ENCODE measurements at regions not wholly inside any gene's neighbourhood (a gene's known extent, or its start where the extent isn't known, plus 50 kb on each side); places are given as distances from the start of the nearest gene placed in this dataset.

DNA sequence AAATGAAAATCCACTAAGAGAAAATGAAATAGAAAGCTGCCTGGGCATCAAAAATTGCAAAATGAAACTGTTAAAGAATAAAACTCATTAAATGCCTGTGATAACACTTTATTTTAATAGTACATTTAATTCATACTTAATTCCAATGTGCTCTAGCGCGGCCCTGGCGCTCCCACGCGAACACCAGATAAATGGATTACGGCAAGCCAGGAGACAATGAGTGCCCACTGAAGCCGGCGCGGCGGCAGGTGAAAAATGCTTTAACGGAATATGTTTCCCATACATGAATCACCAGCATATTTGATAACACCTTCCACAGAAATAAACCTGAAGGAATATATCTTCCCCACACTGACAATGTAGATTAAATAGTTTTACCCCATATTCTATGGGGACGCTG lies 245.5 kb downstream of the RBFOX3 start:
- FAIRE-seq, result no peak

DNA sequence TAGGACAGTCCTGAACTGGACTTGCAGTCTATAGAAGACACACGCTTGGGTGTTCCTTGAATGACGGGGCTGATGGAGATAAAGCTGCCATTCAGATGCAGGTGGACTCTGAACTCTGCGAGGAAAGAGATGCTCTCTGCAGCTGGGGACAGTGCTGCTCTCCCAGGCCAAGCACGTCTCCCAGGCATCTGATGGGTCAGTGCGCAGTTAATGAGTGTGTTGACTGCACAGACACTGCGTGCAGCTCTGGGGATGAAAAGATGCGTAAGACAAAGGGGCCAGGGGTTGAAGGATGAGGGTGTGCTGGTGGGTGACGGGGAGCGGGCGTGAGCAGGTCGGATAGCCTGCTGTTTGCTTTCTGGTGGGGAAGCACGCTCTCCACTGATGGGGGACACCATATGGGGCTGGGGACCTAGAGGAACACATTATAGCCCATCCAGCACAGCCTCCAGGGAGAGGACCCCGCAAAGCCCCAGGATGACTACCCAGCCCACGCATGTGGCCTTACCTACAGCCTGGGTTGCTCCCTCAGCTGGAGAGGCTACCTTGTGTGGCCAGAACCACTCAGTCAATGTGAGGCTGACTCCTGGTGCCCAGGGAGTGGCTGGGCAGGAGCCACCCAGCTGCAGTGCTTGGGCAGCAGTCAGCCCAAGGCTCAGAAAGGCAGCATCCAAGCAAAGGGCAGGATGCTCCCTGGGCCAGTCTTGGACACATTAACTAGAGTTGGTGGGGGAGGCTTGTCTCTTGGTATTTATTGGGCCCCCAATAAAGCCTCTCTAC lies 246.3 kb downstream of the RBFOX3 start:
- FAIRE-seq, result no peak

DNA sequence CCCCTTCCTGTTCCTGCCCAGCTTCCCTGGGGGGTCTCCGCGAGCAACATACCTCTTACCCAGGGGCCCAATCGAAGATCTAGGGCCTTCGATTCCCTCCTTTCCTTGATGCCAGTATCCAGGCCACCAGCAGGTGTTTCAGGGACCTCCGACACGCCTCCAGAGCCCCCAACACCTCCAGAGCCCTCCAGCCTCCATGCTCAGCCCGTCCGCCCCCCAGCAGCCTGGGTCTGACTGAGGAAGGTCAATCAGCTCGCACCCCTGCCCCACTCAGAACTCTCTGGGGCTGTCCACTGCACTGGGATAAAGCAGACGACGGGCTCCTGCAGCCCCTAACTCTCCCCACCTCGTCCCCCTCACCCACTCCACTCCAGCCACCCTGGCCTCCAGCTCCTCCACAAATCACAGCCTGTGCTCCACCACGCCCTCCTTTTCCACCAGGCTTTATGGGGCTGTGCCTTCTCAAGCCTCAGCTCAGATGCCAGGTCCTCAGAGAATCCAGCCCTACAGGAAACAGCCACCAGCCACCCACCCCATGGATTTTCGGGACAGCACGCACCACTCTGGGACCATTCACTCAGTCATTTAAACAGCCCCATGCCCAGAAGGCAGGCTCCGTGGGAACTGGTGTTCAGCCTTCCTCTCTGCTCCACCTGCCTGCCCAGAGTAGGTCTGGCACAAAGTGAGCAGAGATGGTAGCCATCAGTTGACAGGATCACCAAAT lies 247.1 kb downstream of the RBFOX3 start:
- no peak for FAIRE-seq

DNA sequence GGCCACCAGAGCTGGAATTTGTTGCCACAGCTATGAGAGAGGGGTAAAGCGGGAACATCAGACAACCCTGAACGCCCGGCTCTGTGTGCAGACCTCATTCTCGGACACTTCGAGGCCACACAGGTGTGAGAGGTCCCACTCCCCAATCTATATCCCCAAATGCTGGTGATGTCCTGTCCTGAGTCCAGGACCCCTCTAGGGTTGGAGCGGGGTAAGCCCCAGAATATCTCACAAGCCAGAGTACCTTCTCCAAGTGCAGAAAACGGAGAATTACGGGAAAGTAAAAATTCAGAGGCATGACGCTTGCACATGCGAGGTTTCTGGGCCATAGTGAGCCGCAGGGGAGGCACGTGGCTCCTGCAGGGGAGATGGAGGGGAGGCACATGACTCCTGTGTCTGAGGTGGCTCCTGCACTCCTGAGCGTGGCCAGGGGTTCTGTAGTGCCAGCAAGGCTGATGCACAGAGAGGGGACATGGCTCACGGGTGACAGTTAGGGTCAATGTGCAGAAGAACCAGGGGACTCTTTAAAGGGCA lies 248.0 kb downstream of the RBFOX3 start:
- no peak for FAIRE-seq

DNA sequence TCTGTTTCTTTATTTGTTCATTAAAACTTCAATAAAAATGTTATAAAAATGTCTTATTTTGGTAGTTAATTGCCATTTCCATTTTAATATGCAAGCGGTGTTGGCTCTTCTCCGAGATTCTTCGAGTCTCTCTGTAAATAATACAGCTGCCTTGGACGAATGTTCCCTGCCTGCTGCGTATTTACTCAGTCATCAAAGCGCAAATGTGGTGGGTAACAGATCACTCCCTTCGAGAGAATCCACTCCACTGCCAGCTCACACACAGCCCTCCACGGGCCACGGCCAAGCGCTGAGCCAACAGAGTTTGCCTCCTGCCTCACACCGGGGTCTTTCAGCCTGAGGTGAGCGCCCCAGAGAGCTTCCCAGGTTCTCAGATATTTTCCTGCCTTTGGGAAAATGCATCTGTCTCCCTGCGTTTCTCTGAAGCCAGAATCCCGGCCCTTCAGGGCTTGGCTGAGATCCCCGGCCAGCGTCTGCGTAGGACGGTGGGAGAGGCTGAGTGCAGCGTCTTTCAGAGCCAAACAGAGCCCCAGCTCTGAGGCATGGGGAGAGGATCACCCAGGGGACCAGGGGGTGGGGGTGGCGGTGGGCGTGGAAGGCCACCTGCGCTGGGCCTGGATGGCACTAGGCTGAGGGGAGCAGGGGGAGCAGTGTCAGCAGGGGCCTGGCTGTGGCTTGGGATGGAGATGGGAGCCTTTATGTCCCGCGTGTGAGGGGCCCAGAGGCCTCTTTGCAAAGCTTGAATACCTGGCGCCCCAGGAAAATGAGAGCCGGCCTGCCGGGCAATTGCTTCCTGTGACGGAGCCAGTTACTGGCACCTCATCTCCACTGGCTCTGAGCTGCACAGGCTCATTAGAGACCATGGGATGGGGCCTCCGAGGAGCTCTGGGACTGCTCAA lies 248.7 kb downstream of the RBFOX3 start:
- FAIRE-seq, result no peak

DNA sequence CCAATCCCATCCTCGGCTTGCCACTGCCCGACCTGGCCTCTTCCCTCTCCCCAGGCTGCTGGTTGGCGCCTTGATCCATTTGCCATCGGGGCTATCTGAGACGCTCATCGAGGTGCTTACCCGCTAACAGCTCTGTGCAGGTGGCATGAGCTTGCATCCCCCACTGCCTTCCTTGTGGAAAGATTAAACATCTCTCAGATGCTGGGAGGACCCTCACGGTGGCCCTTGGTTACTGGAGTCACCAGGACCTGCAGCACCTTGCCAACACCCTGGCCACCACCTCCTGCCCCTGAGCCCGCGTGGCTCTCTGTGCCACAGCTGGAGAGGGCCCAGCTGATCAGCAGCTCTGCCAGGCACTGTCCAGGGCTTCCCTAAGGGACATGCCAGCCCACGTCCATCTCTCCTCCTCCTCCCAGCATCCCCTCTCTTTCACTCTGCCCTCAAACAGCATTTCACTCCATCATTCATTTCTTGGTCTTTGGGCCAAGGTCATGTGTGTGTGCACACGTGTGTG lies 249.6 kb downstream of the RBFOX3 start:
- FAIRE-seq, result no peak

DNA sequence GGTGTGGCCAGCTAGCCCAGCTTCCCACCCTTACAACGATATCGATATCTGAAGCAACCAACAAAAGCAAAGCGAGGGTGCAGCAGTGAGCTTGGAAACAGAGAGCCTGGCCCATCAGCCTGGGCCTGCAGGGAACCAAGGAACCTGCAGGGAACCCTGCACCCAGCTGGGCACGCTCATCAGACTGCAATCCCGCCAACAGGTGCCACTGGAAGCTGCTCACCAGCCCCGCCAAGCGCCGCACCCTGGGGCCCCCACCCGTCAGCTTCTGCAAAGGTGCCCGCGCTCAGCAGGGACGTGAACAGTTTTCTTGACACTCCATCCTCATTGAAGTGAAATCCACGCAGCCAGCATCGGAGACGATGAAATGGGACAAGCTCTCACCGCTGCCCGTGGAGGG lies 250.7 kb downstream of the RBFOX3 start:
- no peak for FAIRE-seq

DNA sequence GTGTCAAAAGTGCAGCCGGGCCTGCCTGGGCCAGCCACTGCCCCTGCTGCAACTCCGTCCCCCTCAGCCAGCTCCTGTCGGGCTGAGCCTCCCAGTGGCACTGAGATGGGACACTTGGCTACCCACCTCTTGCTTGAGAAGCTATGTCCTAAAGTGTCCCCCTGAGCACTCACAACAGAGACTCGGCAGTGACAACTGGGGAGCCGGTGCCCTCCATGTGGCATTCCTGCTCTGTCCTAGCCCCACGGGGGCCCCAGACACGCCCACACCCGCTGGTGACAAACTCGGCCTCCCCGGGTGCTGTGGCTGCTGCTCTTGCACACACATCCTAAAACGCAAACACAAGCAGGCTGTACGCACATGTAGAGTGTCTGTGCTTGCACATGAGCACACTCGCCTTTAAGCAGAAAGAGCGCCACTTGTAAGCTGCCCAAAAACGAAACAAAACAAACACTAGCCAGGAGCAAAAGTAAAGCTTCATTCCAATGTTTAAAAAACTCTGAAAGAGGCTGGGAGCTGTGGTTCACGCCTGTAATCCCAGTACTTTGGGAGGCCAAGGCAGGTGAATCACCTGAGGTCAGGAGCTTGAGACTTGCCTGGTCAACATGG lies 253.9 kb downstream of the RBFOX3 start:
- FAIRE-seq, result no peak

DNA sequence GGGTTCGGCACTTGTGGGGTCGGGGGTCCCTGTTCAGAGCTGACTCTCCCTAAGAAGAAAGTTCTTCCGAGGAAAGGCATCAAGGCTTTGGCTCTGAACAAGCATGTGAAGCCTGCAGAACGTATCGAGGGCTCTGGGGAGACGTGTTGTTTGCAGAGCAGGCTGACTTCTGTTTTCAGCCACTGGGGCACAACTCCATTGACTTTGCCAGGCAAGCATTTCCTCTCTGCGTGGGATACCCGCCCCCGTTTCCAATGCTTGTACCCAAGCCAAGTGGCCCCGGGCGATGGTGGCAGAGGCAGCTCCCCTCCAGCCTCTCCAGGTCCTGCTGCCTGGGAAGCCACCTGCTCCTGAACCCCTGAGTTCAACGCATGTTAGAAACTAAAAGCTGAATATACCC lies 255.7 kb downstream of the RBFOX3 start:
- FAIRE-seq, result no peak

DNA sequence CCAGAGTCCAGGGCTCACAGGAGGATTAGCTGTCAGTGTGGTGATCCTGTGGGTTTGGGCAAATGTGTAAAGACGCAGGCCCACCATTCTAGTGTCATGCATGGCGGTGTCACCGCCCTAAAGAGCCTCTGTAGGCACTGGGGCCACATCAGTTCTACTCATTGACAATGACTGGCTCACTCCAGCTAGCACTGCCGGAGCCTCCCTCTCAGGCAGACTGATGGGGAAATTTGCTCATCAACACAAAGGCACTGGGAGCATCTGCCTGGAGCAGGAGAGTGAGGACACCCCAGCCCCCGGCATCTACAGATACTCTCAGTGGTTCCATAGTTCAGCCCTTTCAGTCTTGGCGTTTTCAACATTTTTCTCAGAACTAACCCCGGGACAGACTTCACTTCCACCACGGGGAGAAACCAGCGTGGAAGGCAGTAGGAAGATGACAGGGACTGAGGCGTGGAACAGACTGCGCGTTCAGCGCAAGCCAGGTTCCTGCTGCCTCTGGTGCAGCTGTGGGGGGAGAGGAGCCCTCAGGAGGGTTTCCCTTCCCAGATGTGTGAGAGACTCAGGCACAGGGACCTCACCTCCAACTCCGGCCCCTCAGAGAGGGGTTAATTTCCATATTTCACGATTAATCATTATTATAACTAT lies 256.6 kb downstream of the RBFOX3 start:
- FAIRE-seq, result no peak

DNA sequence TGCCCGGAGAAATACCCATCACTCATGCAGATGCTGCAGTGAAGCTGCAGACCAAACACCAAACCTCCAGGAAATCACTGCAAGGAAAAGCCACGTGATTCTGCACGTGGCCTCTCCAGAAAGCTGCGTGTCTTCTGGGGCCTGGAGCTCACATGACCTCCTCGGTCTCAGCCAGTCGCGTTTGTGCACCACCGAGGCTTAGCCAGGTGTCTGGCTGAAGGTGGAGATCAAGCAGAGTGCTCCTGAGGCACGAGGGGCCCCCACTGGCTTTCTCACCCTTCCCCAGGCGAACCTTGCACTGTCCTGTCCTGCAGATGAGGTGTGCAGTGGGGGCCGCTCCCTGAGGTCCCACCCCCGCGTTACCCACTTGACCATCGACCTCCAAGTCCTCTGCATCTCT lies 257.3 kb downstream of the RBFOX3 start:
- no peak for FAIRE-seq

DNA sequence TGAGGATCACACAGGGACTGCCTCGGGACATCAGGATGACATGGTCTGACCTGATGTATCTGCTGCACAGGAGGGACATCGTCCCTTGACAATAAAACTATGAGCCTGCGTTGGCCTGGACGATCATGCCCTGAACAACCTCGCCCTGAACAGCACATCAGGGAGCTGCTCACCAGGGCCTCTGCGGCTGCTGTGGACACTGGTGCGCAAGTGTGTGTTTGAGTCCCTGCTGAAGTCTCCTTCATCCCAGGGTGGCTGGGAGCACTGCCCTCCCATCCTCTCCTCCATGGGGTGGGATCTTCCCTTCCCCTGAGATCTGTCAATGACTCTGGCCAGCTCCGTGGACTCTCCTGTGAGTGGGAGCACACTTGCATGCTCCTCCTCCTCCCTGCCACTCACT lies 257.8 kb downstream of the RBFOX3 start:
- no peak for FAIRE-seq

DNA sequence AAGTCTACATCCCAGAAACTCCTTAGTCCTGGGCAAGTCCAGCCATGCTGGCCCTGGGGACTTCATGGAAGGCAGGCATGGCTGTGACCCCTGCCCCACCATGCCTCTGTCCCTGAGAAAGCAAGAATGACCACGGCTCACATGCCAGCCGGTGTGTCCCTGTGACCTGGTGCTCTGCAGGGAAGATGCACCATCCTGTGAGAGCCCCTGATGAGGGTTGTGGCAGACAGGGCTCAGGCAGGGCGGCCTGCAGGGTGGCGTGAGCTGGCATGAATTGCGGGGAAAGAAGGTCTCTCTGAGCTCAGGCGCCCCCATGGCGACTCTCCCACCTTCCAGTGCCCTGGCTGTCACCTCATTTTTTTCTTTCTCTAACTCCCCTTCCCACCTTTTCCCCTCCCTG lies 260.3 kb downstream of the RBFOX3 start:
- FAIRE-seq, result no peak

DNA sequence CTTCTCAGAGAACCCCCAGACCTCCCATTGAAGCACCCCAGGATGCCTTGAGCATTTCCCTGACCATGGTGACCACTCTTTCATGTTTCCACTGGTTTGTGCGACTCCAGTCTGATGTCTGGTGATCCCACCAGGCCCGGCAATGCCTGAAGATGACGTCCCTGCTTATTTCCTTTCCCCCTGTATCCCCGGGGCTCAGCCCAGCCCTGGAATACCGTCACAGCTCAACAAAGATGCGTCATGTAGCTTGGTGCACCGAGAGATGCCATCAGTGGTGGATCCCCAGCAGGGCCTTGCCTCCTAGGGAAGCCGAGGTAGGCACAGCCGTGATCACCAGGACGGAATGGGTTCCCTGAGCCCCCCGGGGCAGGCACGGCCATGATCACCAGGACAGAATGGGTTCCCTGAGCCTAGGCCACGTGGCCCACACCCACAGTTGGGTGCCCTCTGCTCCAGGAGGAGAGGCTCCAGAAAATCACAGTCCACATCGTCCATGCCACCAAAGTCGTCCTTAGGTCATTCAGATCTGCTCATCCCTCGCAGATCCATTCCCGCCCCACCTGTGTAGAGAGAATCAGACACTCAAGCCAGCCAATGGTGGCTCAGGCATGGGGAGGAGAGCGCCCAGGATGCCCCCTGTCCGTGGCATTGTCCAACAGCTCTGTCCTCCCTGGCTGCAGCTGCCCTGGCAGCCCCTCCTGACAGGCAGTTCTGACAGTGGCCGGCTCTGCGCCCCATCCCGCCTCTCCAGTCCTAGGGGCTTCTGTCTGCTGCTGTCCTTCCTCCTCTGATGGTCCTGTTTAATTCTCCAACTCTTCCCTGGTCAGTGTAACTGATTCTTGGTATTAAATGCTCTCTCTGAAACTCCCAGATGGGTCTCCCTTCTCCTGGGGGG lies 261.1 kb downstream of the RBFOX3 start:
- FAIRE-seq, result no peak

DNA sequence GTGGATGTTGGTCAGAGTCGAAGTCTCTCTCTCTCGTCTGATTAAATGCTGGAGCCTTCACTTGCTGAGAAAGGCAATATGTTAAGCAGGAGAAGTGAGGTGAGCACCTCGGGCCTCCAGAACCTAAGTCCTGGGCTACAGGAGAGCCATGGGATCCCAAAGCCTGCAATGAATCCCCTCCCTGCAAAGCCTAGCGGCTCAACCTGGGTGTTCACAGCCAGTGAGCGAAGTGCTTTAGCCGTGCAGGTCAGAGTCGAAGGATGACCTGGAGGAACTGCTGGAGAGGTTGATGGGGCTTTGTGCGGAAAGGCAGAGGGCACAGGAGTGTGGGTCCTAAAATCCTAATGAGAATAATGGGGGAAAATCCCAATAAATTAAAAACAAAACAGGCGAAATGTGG lies 267.8 kb downstream of the ENGASE start:
- no peak for FAIRE-seq

DNA sequence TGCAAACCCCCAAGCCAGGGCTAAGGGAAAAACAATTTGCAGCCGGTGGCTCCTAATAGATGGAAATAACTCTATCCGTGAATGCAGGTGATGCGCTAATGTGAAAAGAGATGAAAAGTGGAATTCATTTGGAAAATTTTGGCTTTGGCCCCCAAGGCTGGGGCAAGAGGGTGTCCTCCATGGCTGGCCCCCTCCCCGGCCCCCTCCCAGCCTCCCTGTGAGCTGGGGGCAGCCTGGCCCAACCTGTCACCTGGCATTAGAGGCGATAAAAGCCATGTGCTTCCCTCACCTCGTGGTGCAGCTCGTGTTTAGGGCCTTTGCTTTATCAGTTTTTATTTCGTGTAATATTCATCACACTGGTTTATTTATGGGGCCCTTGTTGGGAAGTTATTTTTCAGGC lies 267.2 kb downstream of the ENGASE start:
- no peak for FAIRE-seq

DNA sequence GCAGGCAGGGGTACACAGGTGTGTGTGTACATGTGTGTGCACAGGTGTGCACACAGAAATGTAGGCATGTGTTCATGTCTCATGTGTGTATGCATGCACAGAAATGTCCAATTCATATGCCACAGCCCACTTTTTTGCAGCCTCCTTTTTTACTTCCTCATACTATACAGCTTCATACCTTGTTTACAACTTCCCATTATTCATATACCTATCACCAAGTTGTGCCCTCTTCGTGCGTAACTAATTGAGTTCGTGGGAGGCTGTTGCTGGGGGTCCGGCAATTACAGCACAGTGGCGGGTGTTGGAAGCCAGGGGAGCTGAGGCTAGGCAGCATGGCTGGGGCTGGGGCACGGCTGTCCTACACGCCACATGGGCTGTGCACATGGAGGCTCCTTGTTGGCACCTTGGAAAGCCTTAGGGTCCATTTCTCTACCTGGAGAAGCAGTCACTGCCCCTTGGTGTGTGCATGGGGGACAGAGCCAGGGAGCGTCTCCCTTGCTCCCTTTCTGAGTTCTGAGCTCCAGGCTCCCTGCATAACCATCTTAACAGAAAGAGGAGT lies 266.7 kb downstream of the ENGASE start:
- FAIRE-seq, result no peak

DNA sequence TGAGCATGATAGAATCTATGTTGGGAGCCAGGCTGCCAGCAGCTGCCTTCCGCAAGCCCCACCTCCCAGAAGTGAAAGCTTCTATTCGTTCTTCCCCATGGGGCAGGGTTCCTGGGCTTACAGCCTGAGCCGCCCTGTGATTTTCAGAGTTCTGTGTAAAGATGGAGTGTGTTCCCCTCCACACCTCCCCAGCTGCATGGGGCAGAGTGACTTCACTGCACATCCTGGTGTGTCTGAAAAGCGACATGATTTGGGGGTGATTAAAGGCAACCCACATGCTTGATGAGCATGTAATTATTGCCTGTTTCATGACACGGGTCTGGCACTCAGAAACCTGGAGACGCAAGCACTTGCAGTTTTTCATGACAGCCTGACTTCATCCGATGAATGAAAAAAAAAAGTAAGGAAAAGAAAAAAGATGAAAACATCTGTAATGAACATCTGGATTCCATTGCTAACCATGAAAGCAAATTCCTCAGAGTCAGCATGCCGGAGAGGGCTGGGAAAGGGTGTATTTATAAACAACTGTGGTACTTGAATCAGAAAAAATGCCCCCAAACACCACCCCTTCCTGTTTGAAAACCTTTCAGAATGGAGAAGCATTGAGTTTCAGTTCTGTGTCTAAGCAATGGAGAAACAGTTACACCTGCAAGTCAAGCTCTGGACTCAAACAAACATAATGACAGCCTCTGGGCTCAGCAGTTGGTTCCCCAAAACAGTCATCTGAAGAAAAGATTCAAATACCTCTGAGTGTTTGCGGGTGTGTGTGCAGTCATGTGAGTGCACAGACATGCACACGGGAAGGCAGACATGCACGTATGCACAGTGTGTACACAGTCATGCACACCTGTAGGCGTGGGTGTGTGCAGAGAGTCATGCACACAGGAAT lies 266.0 kb downstream of the ENGASE start:
- FAIRE-seq, result no peak

DNA sequence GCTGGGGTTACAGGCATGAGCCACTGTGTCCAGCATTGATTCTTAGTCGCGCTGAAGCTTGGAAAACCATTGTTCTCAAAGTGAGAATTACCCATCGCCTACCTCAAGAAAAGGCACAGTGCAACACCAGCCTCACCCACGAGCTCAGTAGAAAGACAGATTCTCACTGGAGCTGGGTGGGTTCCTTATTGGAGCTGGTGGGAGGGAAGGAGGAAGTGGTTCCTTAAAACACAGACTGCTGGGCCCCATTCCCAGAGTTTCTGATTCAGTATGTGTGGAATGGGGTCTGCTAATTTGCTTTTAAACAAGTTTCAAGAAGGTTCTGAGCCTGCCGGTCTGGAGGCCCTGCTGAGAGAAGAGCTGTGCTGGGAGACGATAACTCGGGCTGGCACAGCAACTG lies 264.7 kb downstream of the ENGASE start:
- no peak for FAIRE-seq

DNA sequence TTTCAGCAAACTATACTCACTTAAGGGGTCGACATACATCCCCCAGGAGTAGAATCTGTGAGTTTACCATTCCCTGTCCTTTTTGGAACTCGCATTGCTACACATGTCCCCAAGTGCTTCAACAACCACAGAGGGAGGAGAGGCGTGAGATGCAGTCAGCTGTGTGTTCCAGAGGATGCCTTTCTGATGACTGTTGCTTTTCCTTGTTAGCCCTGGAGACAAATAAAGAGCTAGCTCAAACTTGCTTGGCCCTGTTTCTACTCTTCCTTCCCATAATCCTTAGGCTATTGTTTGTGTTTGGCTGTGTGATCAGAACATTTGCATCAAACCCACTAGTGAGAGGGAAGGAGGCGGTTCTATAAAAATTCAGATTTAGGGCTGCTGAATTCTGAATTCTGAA lies 264.0 kb downstream of the ENGASE start:
- FAIRE-seq, result no peak

Measured in A204.1 (cell line).